Upper lobe of left lung (tissue), 4 donors: ENCODE measurements at regions not wholly inside any gene's neighbourhood (a gene's known extent, or its start where the extent isn't known, plus 50 kb on each side); places are given as distances from the start of the nearest gene placed in this dataset.

ENCODE experiments used
- CTCF ChIP-seq, 6 experiments: fragments of 450-650 bp in 4 of 6; fragments of 200-600 bp in 2 of 6; sonication (generic) in 2 of 6; IDR thresholded peaks; one replicate each; pipeline ENCODE4 v1.5.1; 2016 to 2019; ENCODE audit warnings: antibody characterized with exemption in 6 of 6
- POLR2AphosphoS5 ChIP-seq, 2 donors: sonication (generic); formaldehyde crosslinking; IDR thresholded peaks; one replicate each; pipeline ENCODE4 v1.5.1; 2017; ENCODE audit warnings: antibody characterized with exemption in 2 of 2

- TF ChIP-seq POLR2AphosphoS5 (IDR thresholded peaks at IDR 0.05): no peak
- no peak for TF ChIP-seq CTCF (IDR thresholded peaks at IDR 0.05)
These were observed 176.9 kb downstream of the TFAP2C start for GRCh38 chr20:56805966-56806365.
